Endothelial cell (in vitro differentiated cells): ENCODE measurements at regions not wholly inside any gene's neighbourhood (a gene's known extent, or its start where the extent isn't known, plus 50 kb on each side); places are given as distances from the start of the nearest gene placed in this dataset.

Experiments
- DNase-seq: peaks from one replicate; pipeline ENCODE4 v3.0.0; 2021; ENCODE audit warnings: low spot score
- H3K27ac Mint-ChIP-seq: one replicate; pipeline ENCODE4 v1.8.0; 2021; ENCODE audit warnings: mixed read lengths, inconsistent platforms; ENCODE audit not compliant: unreplicated experiment
- H3K27me3 Mint-ChIP-seq: one replicate; pipeline ENCODE4 v1.8.0; 2021; ENCODE audit warnings: mild to moderate bottlenecking, moderate library complexity, mixed read lengths, inconsistent platforms; ENCODE audit not compliant: unreplicated experiment
- H3K36me3 Mint-ChIP-seq: one replicate; pipeline ENCODE4 v1.8.0; 2021; ENCODE audit warnings: mild to moderate bottlenecking, low read depth, mixed read lengths, inconsistent platforms; ENCODE audit not compliant: unreplicated experiment
- H3K4me1 Mint-ChIP-seq: one replicate; pipeline ENCODE4 v1.8.0; 2021; ENCODE audit warnings: mild to moderate bottlenecking, mixed read lengths, inconsistent platforms; ENCODE audit not compliant: unreplicated experiment
- H3K4me3 Mint-ChIP-seq: one replicate; pipeline ENCODE4 v1.8.0; 2021; ENCODE audit warnings: mild to moderate bottlenecking, mixed read lengths, inconsistent platforms; ENCODE audit not compliant: unreplicated experiment
- H3K9me3 Mint-ChIP-seq: one replicate; pipeline ENCODE4 v1.8.0; 2021; ENCODE audit warnings: mixed read lengths, inconsistent platforms; ENCODE audit not compliant: unreplicated experiment
- CTCF ChIP-seq: fragments of 200-600 bp; sonication (generic); IDR thresholded peaks from one replicate; pipeline ENCODE4 v1.5.0; 2021; ENCODE audit warnings: antibody characterized with exemption; ENCODE audit not compliant: unreplicated experiment

GRCh38 chr10:83283151-83283550, 856.2 kb upstream of the GHITM start:
- Mint-ChIP-seq H3K4me3 (no peak overlapping the region), H3K9me3 (no peaks in the 10 kb centered on the region), H3K4me1 (peaks cover 7% of the 10 kb centered on the region), H3K27ac (no peak overlapping the region), H3K27me3 (no peaks in the 10 kb centered on the region), H3K36me3 (no peaks in the 10 kb centered on the region)
- no peak for TF ChIP-seq CTCF
- DNase-seq: no peak

- no peak for TF ChIP-seq CTCF
- H3K4me3 Mint-ChIP-seq: no peak overlapping the region
- DNase-seq: no peak
- no peaks in the 10 kb centered on the region for H3K9me3 Mint-ChIP-seq
- H3K27ac Mint-ChIP-seq: no peak overlapping the region
- no peaks in the 10 kb centered on the region for H3K36me3 Mint-ChIP-seq
- H3K4me1 Mint-ChIP-seq: peaks cover 19% of the 10 kb centered on the region
- H3K27me3 Mint-ChIP-seq: no peaks in the 10 kb centered on the region
These were observed 851.9 kb upstream of the GHITM start for GRCh38 chr10:83287374-83287773.

- Mint-ChIP-seq H3K36me3 (no peaks in the 10 kb centered on the region), H3K9me3 (no peaks in the 10 kb centered on the region), H3K4me3 (no peak overlapping the region), H3K27ac (no peak overlapping the region), H3K4me1 (peaks cover 12% of the 10 kb centered on the region), H3K27me3 (no peaks in the 10 kb centered on the region)
- TF ChIP-seq CTCF: no peak
- DNase-seq: no peak
These were observed 849.9 kb upstream of the GHITM start for GRCh38 chr10:83289373-83289772.

GRCh38 chr10:83289948-83290347, 849.4 kb upstream of the GHITM start:
- H3K27me3 Mint-ChIP-seq: no peaks in the 10 kb centered on the region
- H3K9me3 Mint-ChIP-seq: no peaks in the 10 kb centered on the region
- H3K4me1 Mint-ChIP-seq: peaks cover 12% of the 10 kb centered on the region
- DNase-seq: no peak
- no peak overlapping the region for H3K4me3 Mint-ChIP-seq
- TF ChIP-seq CTCF: no peak
- H3K27ac Mint-ChIP-seq: no peak overlapping the region
- no peaks in the 10 kb centered on the region for H3K36me3 Mint-ChIP-seq

- no peaks in the 10 kb centered on the region for H3K36me3 Mint-ChIP-seq
- DNase-seq: no peak
- H3K4me3 Mint-ChIP-seq: no peak overlapping the region
- H3K9me3 Mint-ChIP-seq: no peaks in the 10 kb centered on the region
- H3K27ac Mint-ChIP-seq: no peak overlapping the region
- no peak for TF ChIP-seq CTCF
- no peaks in the 10 kb centered on the region for H3K27me3 Mint-ChIP-seq
- no peaks in the 10 kb centered on the region for H3K4me1 Mint-ChIP-seq
These were observed 837.6 kb upstream of the GHITM start for GRCh38 chr10:83301732-83302131.
